A549 (cell line): ENCODE measurements at regions not wholly inside any gene's neighbourhood (a gene's known extent, or its start where the extent isn't known, plus 50 kb on each side); places are given as distances from the start of the nearest gene placed in this dataset.

ENCODE experiments used
- ATAC-seq, 2 experiments: fragments of 200-7000 bp in 1 of 2; fragments of >200 bp in 1 of 2; cut with Nextera tagmentation in 1 of 2; cut with Tn5 transposase in 1 of 2; 3 replicates each; pipeline versions ENCODE4 v1.8.0 to v1.9.1; 2018 to 2020; ENCODE audit warnings: mild to moderate bottlenecking in 1 of 2, moderate library complexity in 1 of 2
- CTCF ChIA-PET: fragments of 300-600 bp; sonication (Branson Sonifier 250); formaldehyde crosslinking; extraction: SDS; loops from one replicate; lab custom pipeline; 2021; ENCODE audit warnings: antibody characterized with exemption, inconsistent platforms; lab: Yijun Ruan, JAX
- POLR2A ChIA-PET: fragments of 350-600 bp; formaldehyde crosslinking; extraction: SDS; loops from one replicate; lab custom pipeline; 2021; ENCODE audit warnings: antibody characterized with exemption, inconsistent platforms; lab: Yijun Ruan, JAX
- DNase-seq, 2 experiments: peaks; one replicate each; pipeline versions ENCODE4 v3.0.0 to v3.0.0-alpha.2; 2011 to 2016; ENCODE audit warnings: low read depth in 1 of 2, low spot score in 1 of 2
- FAIRE-seq: peaks from 2 replicates; lab custom pipeline; 2011; peaks lifted over from hg19 to GRCh38; lab: Jason Lieb, UNC
- H3K27ac ChIP-seq, 2 experiments: fragments of >200 bp; sonication (Bioruptor Twin); formaldehyde crosslinking; 3 replicates each; pipeline ENCODE4 v1.5.1; 2016 to 2017
- H3K4me1 ChIP-seq: fragments of >200 bp; sonication (Bioruptor Twin); formaldehyde crosslinking; 3 replicates; pipeline ENCODE4 v1.6.1; 2016
- H3K4me2 ChIP-seq: fragments of >200 bp; sonication (Bioruptor Twin); formaldehyde crosslinking; 3 replicates; pipeline ENCODE4 v1.6.1; 2016
- H3K4me3 ChIP-seq: fragments of >200 bp; sonication (Bioruptor Twin); formaldehyde crosslinking; 3 replicates; pipeline ENCODE4 v1.5.1; 2016
- H3K9me3 ChIP-seq: fragments of >200 bp; sonication (Bioruptor Twin); formaldehyde crosslinking; 3 replicates; pipeline ENCODE4 v1.6.1; 2016
- BHLHE40 ChIP-seq: IDR thresholded peaks from 2 replicates; pipeline ENCODE4 v1.6.1; 2012; ENCODE audit warnings: low read depth, low read length, inconsistent platforms
- CBX2 ChIP-seq: fragments of 200-600 bp; sonication (generic); IDR thresholded peaks from 2 replicates; pipeline ENCODE4 v1.6.1; 2016; ENCODE audit warnings: low read depth, mild to moderate bottlenecking, borderline replicate concordance
- CBX8 ChIP-seq: fragments of 200-600 bp; sonication (generic); IDR thresholded peaks from 2 replicates; pipeline ENCODE4 v1.6.1; 2016
- CEBPB ChIP-seq, 2 experiments: fragments of >200 bp in 1 of 2; sonication (Bioruptor Twin) in 1 of 2; formaldehyde crosslinking in 1 of 2; IDR thresholded peaks; 2 replicates each; pipeline ENCODE4 v1.6.1; 2012 to 2016
- EHF ChIP-seq: fragments of 250-450 bp; sonication (Bioruptor Pico); IDR thresholded peaks from 2 replicates; pipeline ENCODE4 v1.5.0; 2020; ENCODE audit warnings: mild to moderate bottlenecking
- FOXS1 ChIP-seq: fragments of 250-450 bp; sonication (Bioruptor Pico); IDR thresholded peaks from 2 replicates; pipeline ENCODE4 v1.5.0; 2020; ENCODE audit warnings: mild to moderate bottlenecking, moderate library complexity
- HEYL ChIP-seq: fragments of 250-450 bp; sonication (Bioruptor Pico); IDR thresholded peaks from 2 replicates; pipeline ENCODE4 v1.8.0; 2021; ENCODE audit warnings: mild to moderate bottlenecking, moderate library complexity
- HOXB13 ChIP-seq: fragments of 250-450 bp; sonication (Bioruptor Pico); IDR thresholded peaks from 2 replicates; pipeline ENCODE4 v1.5.0; 2020; ENCODE audit warnings: low read depth, mild to moderate bottlenecking, moderate library complexity
- JUNB ChIP-seq: fragments of >200 bp; sonication (Bioruptor Twin); formaldehyde crosslinking; IDR thresholded peaks from 2 replicates; pipeline ENCODE4 v1.6.1; 2016
- MAZ ChIP-seq: fragments of 150-350 bp; IDR thresholded peaks from 2 replicates; pipeline ENCODE4 v1.6.1; 2014; ENCODE audit warnings: antibody characterized with exemption, low read depth, low read length, borderline replicate concordance
- NFE2L2 ChIP-seq: fragments of 150-350 bp; conservative IDR thresholded peaks from 2 replicates; pipeline ENCODE4 v1.6.1; 2014; ENCODE audit warnings: low read length
- NR3C1 ChIP-seq: fragments of >200 bp; sonication (Bioruptor Twin); formaldehyde crosslinking; IDR thresholded peaks from 3 replicates; pipeline ENCODE4 v1.6.1; 2017
- POLR2A ChIP-seq: IDR thresholded peaks from 2 replicates; pipeline ENCODE4 v1.6.1; 2012; ENCODE audit warnings: mild to moderate bottlenecking, low read length
- POLR2AphosphoS2 ChIP-seq: conservative IDR thresholded peaks from 2 replicates; pipeline ENCODE4 v1.6.1; 2012; ENCODE audit warnings: low read length, improper control_type of control experiment, inconsistent platforms
- RCOR1 ChIP-seq: fragments of 150-350 bp; IDR thresholded peaks from 2 replicates; pipeline ENCODE4 v1.6.1; 2014; ENCODE audit warnings: antibody characterized with exemption, low read length, low read depth
- REST ChIP-seq: fragments of 200-600 bp; sonication (generic); IDR thresholded peaks from 2 replicates; pipeline ENCODE4 v1.6.1; 2016; ENCODE audit warnings: antibody characterized with exemption, mild to moderate bottlenecking, moderate library complexity
- RNF2 ChIP-seq: fragments of 200-600 bp; sonication (generic); IDR thresholded peaks from 2 replicates; pipeline ENCODE4 v1.6.1; 2016; ENCODE audit warnings: low read depth, mild to moderate bottlenecking, antibody characterized with exemption, moderate library complexity, borderline replicate concordance
- SMC3 ChIP-seq: fragments of >200 bp; sonication (Bioruptor Twin); formaldehyde crosslinking; IDR thresholded peaks from 3 replicates; pipeline ENCODE4 v1.6.1; 2018; ENCODE audit warnings: inconsistent platforms
- SREBF2 ChIP-seq: fragments of 450-650 bp; IDR thresholded peaks from 2 replicates; pipeline ENCODE4 v1.6.1; 2014; ENCODE audit warnings: mild to moderate bottlenecking, moderate library complexity
- TFCP2L1 ChIP-seq: fragments of 250-450 bp; sonication (Bioruptor Pico); IDR thresholded peaks from 2 replicates; pipeline ENCODE4 v1.5.0; 2021; ENCODE audit warnings: mild to moderate bottlenecking
- ZC3H11A ChIP-seq: fragments of 450-650 bp; IDR thresholded peaks from 2 replicates; pipeline ENCODE4 v1.6.1; 2014; ENCODE audit warnings: antibody characterized with exemption, mild to moderate bottlenecking
- ZFP36 ChIP-seq: fragments of 450-650 bp; IDR thresholded peaks from 2 replicates; pipeline ENCODE4 v1.6.1; 2014; ENCODE audit warnings: borderline replicate concordance; ENCODE audit not compliant: partially characterized antibody
- TF ChIP-seq, protein P1 (sequence below): fragments of >200 bp; sonication (Bioruptor Twin); formaldehyde crosslinking; IDR thresholded peaks from 3 replicates; pipeline ENCODE4 v1.6.1; 2016
- TF ChIP-seq, protein P2 (sequence below): fragments of 250-450 bp; sonication (Bioruptor Pico); IDR thresholded peaks from 2 replicates; pipeline ENCODE4 v1.5.0; 2021; ENCODE audit warnings: mild to moderate bottlenecking, moderate library complexity, borderline replicate concordance
- TF ChIP-seq, protein P3 (sequence below): IDR thresholded peaks from 2 replicates; pipeline ENCODE4 v1.6.1; 2012; ENCODE audit warnings: low read depth, borderline replicate concordance
- TF ChIP-seq, protein P4 (sequence below): fragments of 450-650 bp; IDR thresholded peaks from 2 replicates; pipeline ENCODE4 v1.6.1; 2014; ENCODE audit warnings: antibody characterized with exemption

- TF ChIP-seq MAZ: no peak
- no peak for TF ChIP-seq CBX8
- TF ChIP-seq, protein P1, sequence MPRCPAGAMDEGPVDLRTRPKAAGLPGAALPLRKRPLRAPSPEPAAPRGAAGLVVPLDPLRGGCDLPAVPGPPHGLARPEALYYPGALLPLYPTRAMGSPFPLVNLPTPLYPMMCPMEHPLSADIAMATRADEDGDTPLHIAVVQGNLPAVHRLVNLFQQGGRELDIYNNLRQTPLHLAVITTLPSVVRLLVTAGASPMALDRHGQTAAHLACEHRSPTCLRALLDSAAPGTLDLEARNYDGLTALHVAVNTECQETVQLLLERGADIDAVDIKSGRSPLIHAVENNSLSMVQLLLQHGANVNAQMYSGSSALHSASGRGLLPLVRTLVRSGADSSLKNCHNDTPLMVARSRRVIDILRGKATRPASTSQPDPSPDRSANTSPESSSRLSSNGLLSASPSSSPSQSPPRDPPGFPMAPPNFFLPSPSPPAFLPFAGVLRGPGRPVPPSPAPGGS: no peak
- TF ChIP-seq SREBF2: no peak
- TF ChIP-seq ZC3H11A: no peak
- no peak for TF ChIP-seq FOXS1
- no peak for TF ChIP-seq NR3C1
- TF ChIP-seq CBX2: no peak
- H3K27ac ChIP-seq: no peak overlapping the region
- no peaks in the 10 kb centered on the region for H3K9me3 ChIP-seq
- no peaks in the 10 kb centered on the region for H3K4me1 ChIP-seq
- FAIRE-seq (no peak), ATAC-seq (no peak), DNase-seq (no peak)
- ChIA-PET POLR2A (no interaction called here), CTCF (no interaction called here)
- H3K4me2 ChIP-seq: no peak overlapping the region
- no peak overlapping the region for H3K4me3 ChIP-seq
These were observed 52.5 kb upstream of the PRMT6 start for GRCh38 chr1:107003972-107004371.

GRCh38 chr1:107004421-107004820 is 52.1 kb upstream of the PRMT6 start:
- CTCF ChIA-PET: no interaction called here
- no peak overlapping the region for H3K27ac ChIP-seq
- H3K9me3 ChIP-seq: no peaks in the 10 kb centered on the region
- DNase-seq: no peak
- TF ChIP-seq, protein P2, sequence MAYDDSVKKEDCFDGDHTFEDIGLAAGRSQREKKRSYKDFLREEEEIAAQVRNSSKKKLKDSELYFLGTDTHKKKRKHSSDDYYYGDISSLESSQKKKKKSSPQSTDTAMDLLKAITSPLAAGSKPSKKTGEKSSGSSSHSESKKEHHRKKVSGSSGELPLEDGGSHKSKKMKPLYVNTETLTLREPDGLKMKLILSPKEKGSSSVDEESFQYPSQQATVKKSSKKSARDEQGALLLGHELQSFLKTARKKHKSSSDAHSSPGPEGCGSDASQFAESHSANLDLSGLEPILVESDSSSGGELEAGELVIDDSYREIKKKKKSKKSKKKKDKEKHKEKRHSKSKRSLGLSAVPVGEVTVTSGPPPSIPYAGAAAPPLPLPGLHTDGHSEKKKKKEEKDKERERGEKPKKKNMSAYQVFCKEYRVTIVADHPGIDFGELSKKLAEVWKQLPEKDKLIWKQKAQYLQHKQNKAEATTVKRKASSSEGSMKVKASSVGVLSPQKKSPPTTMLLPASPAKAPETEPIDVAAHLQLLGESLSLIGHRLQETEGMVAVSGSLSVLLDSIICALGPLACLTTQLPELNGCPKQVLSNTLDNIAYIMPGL (CRISPR knock-in tag): no peak
- TF ChIP-seq ZFP36 (no peak), SREBF2 (no peak), BHLHE40 (no peak), TFCP2L1 (CRISPR knock-in tag) (no peak), JUNB (no peak), RNF2 (no peak), POLR2AphosphoS2 (no peak), REST (no peak), RCOR1 (no peak), CEBPB (IDR thresholded peaks at IDR 0.05) (no peak), HOXB13 (CRISPR knock-in tag) (no peak), EHF (CRISPR knock-in tag) (no peak), POLR2A (no peak), SMC3 (no peak), HEYL (CRISPR knock-in tag) (no peak), NFE2L2 (no peak)
- TF ChIP-seq, protein P3, sequence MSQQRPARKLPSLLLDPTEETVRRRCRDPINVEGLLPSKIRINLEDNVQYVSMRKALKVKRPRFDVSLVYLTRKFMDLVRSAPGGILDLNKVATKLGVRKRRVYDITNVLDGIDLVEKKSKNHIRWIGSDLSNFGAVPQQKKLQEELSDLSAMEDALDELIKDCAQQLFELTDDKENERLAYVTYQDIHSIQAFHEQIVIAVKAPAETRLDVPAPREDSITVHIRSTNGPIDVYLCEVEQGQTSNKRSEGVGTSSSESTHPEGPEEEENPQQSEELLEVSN: no peak
- TF ChIP-seq, protein P1: no peak
- TF ChIP-seq, protein P4, sequence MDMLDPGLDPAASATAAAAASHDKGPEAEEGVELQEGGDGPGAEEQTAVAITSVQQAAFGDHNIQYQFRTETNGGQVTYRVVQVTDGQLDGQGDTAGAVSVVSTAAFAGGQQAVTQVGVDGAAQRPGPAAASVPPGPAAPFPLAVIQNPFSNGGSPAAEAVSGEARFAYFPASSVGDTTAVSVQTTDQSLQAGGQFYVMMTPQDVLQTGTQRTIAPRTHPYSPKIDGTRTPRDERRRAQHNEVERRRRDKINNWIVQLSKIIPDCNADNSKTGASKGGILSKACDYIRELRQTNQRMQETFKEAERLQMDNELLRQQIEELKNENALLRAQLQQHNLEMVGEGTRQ: no peak
- H3K4me2 ChIP-seq: no peak overlapping the region
- ATAC-seq: no peak
- H3K4me3 ChIP-seq: no peak overlapping the region
- H3K4me1 ChIP-seq: no peaks in the 10 kb centered on the region
- no peak for FAIRE-seq
- POLR2A ChIA-PET: no interaction called here
